OCI-LY7 (cell line): ENCODE measurements at regions not wholly inside any gene's neighbourhood (a gene's known extent, or its start where the extent isn't known, plus 50 kb on each side); places are given as distances from the start of the nearest gene placed in this dataset.

Experiments used
- BruUV-seq: library from RNA; stranded (reverse); fragments of 400-500 nt; replicated peaks from 2 replicates; lab custom pipeline; 2021; lab: Mats Ljungman, UMichigan
- CTCF ChIA-PET: fragments of 300-600 bp; sonication (Branson Sonifier 250); formaldehyde crosslinking; loops from one replicate; lab custom pipeline; 2022; ENCODE audit warnings: antibody characterized with exemption; ENCODE audit not compliant: unreplicated experiment; lab: Charles Lee
- POLR2A ChIA-PET: fragments of 300-600 bp; sonication (Branson Sonifier 250); formaldehyde crosslinking; loops from one replicate; lab custom pipeline; 2022; ENCODE audit warnings: antibody characterized with exemption; lab: Charles Lee
- DNase-seq: peaks from one replicate; pipeline ENCODE4 v3.0.0-alpha.2; 2015; ENCODE audit warnings: low spot score
- H2AFZ ChIP-seq: fragments of 200-600 bp; sonication (generic), shearing (Covaris generic); 2 replicates; pipeline ENCODE4 v1.6.1; 2014; ENCODE audit warnings: mild to moderate bottlenecking, antibody characterized with exemption, low read length, moderate library complexity
- H3K27ac ChIP-seq: fragments of 200-600 bp; sonication (generic); 2 replicates; pipeline ENCODE4 v1.5.1; 2014; ENCODE audit warnings: mixed run types, low read depth, mild to moderate bottlenecking, moderate library complexity, low read length, inconsistent platforms; ENCODE audit not compliant: poor library complexity, severe bottlenecking
- H3K36me3 ChIP-seq: fragments of 200-600 bp; sonication (generic); 2 replicates; pipeline ENCODE4 v1.6.1; 2014; ENCODE audit warnings: mild to moderate bottlenecking, antibody characterized with exemption, low read length, moderate library complexity, mixed read lengths; ENCODE audit not compliant: insufficient read depth
- H3K4me1 ChIP-seq: fragments of 200-600 bp; sonication (generic); 2 replicates; pipeline ENCODE4 v1.5.1; 2014; ENCODE audit warnings: mild to moderate bottlenecking, low read length; ENCODE audit not compliant: insufficient read depth, poor library complexity, severe bottlenecking
- H3K4me2 ChIP-seq: fragments of 200-600 bp; sonication (generic); 2 replicates; pipeline ENCODE4 v1.6.1; 2014; ENCODE audit warnings: mild to moderate bottlenecking, low read length
- H3K4me3 ChIP-seq: fragments of 200-600 bp; sonication (generic); 2 replicates; pipeline ENCODE4 v1.5.1; 2014; ENCODE audit warnings: mild to moderate bottlenecking, low read depth, low read length; ENCODE audit not compliant: poor library complexity, severe bottlenecking
- H3K79me2 ChIP-seq: fragments of 200-600 bp; sonication (generic); 2 replicates; pipeline ENCODE4 v1.6.1; 2016; ENCODE audit warnings: low read depth, mild to moderate bottlenecking, low read length, moderate library complexity, mixed read lengths; ENCODE audit not compliant: insufficient read depth
- H3K9me2 ChIP-seq: fragments of 200-600 bp; sonication (generic); 2 replicates; pipeline ENCODE4 v1.6.1; 2016; ENCODE audit warnings: mild to moderate bottlenecking, low read length, mixed read lengths; ENCODE audit not compliant: insufficient read depth
- H3K9me3 ChIP-seq: fragments of 200-600 bp; sonication (generic); 2 replicates; pipeline ENCODE4 v1.6.1; 2014; ENCODE audit warnings: mild to moderate bottlenecking, mixed run types, low read length, mixed read lengths
- H4K20me1 ChIP-seq: fragments of 200-600 bp; sonication (generic); 2 replicates; pipeline ENCODE4 v1.6.1; 2014; ENCODE audit warnings: mild to moderate bottlenecking, antibody characterized with exemption, low read length, moderate library complexity, mixed read lengths; ENCODE audit not compliant: insufficient read depth
- CTCF ChIP-seq: fragments of 200-600 bp; sonication (generic); conservative IDR thresholded peaks from 2 replicates; pipeline ENCODE4 v1.5.1; 2014; ENCODE audit warnings: mild to moderate bottlenecking, antibody characterized with exemption, low read length, moderate library complexity, mixed read lengths
- EZH2phosphoT487 ChIP-seq: fragments of 200-600 bp; sonication (generic); IDR thresholded peaks from 2 replicates; pipeline ENCODE4 v1.6.1; 2018; ENCODE audit warnings: low read depth, borderline replicate concordance, mild to moderate bottlenecking, mixed run types, antibody characterized with exemption, low read length, moderate library complexity, mixed read lengths
- intact Hi-C: fragments of 100-400 bp; cut with micrococcal nuclease; formaldehyde crosslinking; loops from one replicate; pipeline ENCODE4 v1.10.0; 2022; ENCODE audit not compliant: unreplicated experiment

DNA sequence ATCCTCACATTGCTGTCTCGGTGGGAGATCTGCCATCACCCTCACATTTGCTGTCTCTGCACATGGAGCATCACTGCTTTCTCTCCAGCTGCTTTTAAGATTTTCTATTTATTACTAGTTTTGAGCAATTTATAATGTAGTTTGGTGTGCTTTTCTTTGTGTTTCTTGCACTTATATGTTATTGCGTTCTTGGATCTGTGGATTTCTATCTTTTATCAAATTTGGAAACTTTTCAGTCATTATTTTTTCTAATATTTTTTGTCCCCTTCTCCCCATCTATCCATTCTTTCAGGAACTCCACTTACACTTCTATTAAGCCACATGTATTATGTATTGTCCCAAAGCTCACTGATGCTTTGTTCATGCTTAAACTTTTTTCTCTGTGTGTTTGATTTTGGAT lies 108.9 kb downstream of the FOXL3 start:
- H2AFZ ChIP-seq, result no peak overlapping the region

DNA sequence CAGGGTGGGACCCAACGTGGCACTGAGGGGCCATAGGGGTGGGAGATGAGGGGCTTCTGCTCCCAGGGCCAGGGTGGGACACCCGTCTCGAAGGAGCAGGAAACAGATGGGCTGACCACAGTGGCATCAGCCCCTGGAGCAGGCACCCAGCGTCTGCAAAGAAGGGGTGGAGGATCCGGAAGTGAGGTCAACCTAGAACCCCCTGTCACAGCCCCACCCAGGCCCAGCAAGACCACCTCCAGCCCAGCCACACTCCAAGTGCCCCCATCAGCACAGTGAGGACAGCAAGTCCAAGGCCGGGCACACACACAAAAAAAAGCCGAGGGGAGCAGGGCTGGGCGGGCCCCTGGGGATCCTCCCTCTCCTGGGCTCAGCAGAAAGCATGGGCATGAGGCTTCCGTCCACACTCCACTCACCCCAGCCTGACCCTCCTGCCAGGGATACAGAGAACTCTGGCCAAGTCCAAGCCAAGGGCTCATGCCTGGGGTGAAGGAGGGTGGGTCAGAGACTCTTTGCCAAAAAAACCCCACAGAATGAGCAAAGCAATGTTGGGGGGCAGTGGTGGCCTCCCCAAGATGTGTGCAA lies 111.0 kb downstream of the FOXL3 start:
- ChIA-PET CTCF (no interaction called here), POLR2A (no interaction called here)
- BruUV-seq, result no TSS peak
- H4K20me1 ChIP-seq, result no peaks in the 10 kb centered on the region
- no peak overlapping the region for H3K27ac ChIP-seq
- DNase-seq, result no peak
- no peak for TF ChIP-seq CTCF
- no peak for TF ChIP-seq EZH2phosphoT487
- intact Hi-C loops, result no loop called here
- H3K4me1 ChIP-seq, result no peaks in the 10 kb centered on the region
- no peaks in the 10 kb centered on the region for H3K79me2 ChIP-seq
- H3K4me2 ChIP-seq, result no peak overlapping the region
- H3K4me3 ChIP-seq, result no peak overlapping the region
- 0 out of 2 replicates have a peak, but pooled peaks cover 5% of the 10 kb centered on the region for H3K9me3 ChIP-seq
- H3K36me3 ChIP-seq, result no peaks in the 10 kb centered on the region
- no peak overlapping the region for H2AFZ ChIP-seq
- no peaks in the 10 kb centered on the region for H3K9me2 ChIP-seq

More for the DNA sequence above, 108.9 kb downstream of the FOXL3 start:
- intact Hi-C loops, result no loop called here
- Histone ChIP-seq H3K4me2 (no peak overlapping the region), H3K4me3 (no peak overlapping the region), H3K79me2 (no peaks in the 10 kb centered on the region), H3K9me3 (peaks cover 10% of the 10 kb centered on the region; the same call in 1 of the 2 replicates), H3K27ac (no peak overlapping the region), H3K36me3 (no peaks in the 10 kb centered on the region), H3K4me1 (no peaks in the 10 kb centered on the region), H3K9me2 (no peaks in the 10 kb centered on the region), H4K20me1 (no peaks in the 10 kb centered on the region)
- no TSS peak for BruUV-seq
- DNase-seq, result no peak
- ChIA-PET POLR2A (no interaction called here), CTCF (no interaction called here)
- TF ChIP-seq EZH2phosphoT487 (no peak), CTCF (no peak)

GRCh38 chr7:401495-401894 lies 111.5 kb downstream of the FOXL3 start:
- H3K4me1 ChIP-seq, result no peaks in the 10 kb centered on the region
- intact Hi-C loops, result no loop called here
- H3K4me3 ChIP-seq, result no peak overlapping the region
- H3K36me3 ChIP-seq, result no peaks in the 10 kb centered on the region
- TF ChIP-seq CTCF (no peak), EZH2phosphoT487 (no peak)
- no peak overlapping the region for H3K27ac ChIP-seq
- no peaks in the 10 kb centered on the region for H3K9me2 ChIP-seq
- H2AFZ ChIP-seq, result no peak overlapping the region
- no peak for DNase-seq
- no peaks in the 10 kb centered on the region for H3K79me2 ChIP-seq
- no TSS peak for BruUV-seq
- no peaks in the 10 kb centered on the region for H4K20me1 ChIP-seq
- 0 out of 2 replicates have a peak, but pooled peaks cover under 1% of the 10 kb centered on the region for H3K9me3 ChIP-seq
- ChIA-PET POLR2A (no interaction called here), CTCF (no interaction called here)
- no peak overlapping the region for H3K4me2 ChIP-seq
